K562 (cell line): ENCODE measurements at regions not wholly inside any gene's neighbourhood (a gene's known extent, or its start where the extent isn't known, plus 50 kb on each side); places are given as distances from the start of the nearest gene placed in this dataset.

ENCODE experiments used
- PTBP1 ChIP-seq: fragments of 200-400 bp; formaldehyde crosslinking; IDR thresholded peaks from 2 replicates; pipeline ENCODE4 v1.6.1; 2017; ENCODE audit warnings: low read depth, low read length
- TCF3 ChIP-seq: sonication (generic); formaldehyde crosslinking; IDR thresholded peaks from 2 replicates; pipeline ENCODE4 v1.4.0; 2020; ENCODE audit warnings: mild to moderate bottlenecking, missing genetic modification reagents
- TRIM24 ChIP-seq, 2 experiments: fragments of 450-650 bp; IDR thresholded peaks; 2 replicates each; pipeline ENCODE4 v1.6.1; 2016
- ZBTB9 ChIP-seq: fragments of 450-650 bp; formaldehyde crosslinking; IDR thresholded peaks from 2 replicates; pipeline ENCODE4 v1.4.0; 2020; ENCODE audit warnings: mild to moderate bottlenecking, moderate library complexity
- ZMIZ1 ChIP-seq, 2 experiments: fragments of 150-350 bp in 1 of 2; IDR thresholded peaks; 2 replicates each; pipeline ENCODE4 v1.6.1; 2012 to 2016; ENCODE audit warnings: low read depth in 2 of 2, low read length in 2 of 2, mild to moderate bottlenecking in 1 of 2, moderate library complexity in 1 of 2

- TF ChIP-seq ZMIZ1 (IDR thresholded peaks at IDR 0.05; ENCODE audit: low read depth in 2 of 2, low read length in 2 of 2): no peak
- no peak for TF ChIP-seq ZBTB9
- TF ChIP-seq PTBP1: no peak
- peak; percentile 43 for TF ChIP-seq TCF3 (CRISPR knock-in tag)
- peak in 1 of 2 experiments; percentile 37; a peak in 1 of 4 replicates for TF ChIP-seq TRIM24 (IDR thresholded peaks at IDR 0.05)
- TF ChIP-seq, all 486 proteins: peak for 17
These were observed 73.3 kb downstream of the GPX5 start (continued) for GRCh38 chr6:28598757-28599686.
